ENCODE measurements at regions not wholly inside any gene's neighbourhood (a gene's known extent, or its start where the extent isn't known, plus 50 kb on each side); places are given as distances from the start of the nearest gene placed in this dataset.
"Not testable (repeated sequence)": the region's sequence is repeated elsewhere in the genome, so short reads cannot be mapped to it uniquely, and the experiment has no call there.

DNA sequence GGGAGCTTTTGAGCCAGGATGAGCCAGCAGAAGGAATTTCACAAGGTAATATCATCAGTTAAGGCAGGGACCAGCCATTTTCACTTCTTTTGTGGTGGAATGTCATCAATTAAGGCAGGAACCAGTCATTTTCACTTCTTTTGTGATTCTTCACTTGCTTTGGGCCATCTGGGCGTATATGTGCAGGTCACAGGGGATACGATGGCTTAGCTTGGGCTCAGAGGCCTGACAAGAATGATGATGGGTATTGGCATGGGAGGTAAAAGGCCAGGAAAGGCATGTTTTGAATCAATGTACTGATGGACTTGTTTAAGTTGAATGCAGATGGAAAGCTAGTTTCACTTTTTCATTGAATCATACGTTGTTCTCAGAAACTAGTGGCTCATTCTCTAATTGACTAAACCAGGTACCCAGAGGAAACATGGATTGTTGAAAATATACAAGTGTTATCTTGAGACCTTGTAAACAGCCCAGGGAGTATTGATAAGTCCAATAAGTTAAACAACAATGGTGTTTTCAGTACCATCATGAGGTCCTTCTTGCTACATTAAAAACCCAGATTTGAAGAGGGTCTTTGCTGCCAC, 1672.5 kb upstream of the DDX18 start:
- DNase-seq: no peak

DNA sequence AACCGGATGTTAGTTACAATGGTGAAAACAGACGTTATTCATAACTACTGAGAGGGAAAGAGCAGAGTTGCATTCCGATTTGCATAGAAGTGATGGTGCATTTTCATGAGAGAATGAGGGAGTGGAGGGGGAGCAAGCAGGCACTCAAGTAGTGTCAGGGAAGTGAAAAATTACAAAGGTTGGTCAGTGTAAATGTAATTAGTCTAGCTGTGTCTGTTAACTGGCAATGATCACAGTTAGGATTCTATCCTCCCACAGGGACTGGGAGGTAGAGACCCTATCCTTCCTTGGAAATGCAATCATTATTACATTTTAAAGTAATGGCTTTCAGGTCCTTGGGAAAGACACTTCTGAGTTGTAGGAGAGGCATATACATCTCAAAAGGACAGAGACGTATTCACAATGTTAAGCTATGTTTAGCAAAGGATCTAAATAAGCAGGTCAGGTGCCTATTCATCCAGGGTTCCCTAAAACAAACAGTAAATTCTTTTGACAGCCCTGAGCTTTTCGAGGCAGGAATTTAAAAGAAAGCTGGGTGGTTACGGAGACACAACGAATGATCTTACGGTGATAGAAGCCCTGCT, 1671.8 kb upstream of the DDX18 start:
- no peak for DNase-seq

DNA sequence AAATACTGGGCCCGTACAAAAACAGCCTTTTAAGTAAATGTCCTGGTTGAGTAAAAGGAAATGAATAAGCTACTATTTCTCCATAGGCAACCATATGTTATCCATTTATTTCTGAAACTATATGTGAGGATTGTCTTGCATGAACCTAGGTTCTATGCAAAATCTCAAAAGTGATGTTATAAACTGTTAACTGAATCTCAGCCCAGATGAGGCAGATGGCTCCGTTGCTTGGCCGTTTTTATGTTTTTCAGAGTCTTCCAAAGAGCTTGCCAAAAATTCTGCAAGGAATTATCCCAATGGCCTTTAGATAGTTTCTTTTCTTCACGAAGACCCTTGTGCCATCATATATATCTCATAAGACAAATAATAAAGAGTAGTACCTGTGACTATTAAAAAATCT, 1669.5 kb upstream of the DDX18 start:
- no peak for DNase-seq

- DNase-seq: no peak
These were observed 1666.1 kb upstream of the DDX18 start for GRCh38 chr2:116148361-116148760.

DNA sequence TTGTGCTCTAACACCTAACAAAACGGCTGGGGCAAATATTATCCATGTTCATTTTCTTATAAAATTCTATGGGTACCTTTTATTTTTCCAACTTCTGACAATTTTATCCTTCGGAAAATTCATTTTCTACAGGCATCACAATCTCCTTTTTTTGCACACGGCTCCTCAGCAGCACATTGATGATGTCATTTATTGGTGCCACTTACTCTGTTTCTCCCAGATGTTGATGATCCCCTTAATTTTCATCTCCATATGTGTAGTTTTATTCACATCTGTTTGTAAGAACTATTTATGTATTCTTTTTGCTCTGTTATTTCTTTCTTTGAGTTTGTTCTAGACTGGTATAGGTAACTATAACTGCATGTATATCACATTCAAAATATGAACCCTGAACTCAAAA, 1660.8 kb upstream of the DDX18 start:
- DNase-seq: no peak

- no peak for DNase-seq
These were observed 1653.8 kb upstream of the DDX18 start for GRCh38 chr2:116160657-116161056.

DNA sequence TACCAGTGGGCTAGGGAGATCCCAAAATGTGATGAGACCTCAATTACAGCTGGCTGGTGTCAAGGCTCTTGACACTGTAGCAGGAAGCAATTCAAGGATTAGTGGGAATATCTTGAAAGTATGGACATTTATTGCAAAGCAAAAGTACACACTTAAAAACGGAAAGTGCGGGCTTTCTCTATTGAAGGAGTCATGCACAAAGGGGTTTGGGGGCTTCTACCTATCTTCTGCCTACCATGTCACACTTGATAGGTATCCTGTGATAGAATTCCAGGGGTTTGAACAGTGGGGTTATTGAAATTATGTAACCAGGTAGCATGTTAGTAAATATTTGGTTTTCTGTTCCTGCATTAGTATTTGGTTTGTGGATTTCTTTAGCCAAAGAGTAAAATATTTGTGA, 1652.1 kb upstream of the DDX18 start:
- DNase-seq: no peak

- DNase-seq: no peak
These were observed 1647.4 kb upstream of the DDX18 start for GRCh38 chr2:116167107-116167506.

DNA sequence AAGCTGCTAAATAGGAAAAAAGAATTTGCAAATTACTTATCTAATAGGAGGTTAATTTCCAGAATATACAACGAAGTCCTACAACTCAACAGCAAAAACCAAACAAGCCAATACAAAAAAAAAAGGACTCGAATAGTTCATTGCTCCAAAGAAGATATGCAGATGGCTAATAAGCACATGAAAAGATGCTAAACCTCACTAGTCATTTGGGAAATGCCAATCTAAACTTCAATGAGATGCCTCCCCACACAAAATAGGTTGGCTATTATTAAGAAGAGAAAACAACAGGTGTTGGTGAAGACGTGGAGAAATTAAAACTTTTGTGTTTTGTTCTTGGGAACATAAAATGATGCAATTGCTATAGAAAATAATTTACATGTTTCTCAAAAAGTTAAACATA, 1634.4 kb upstream of the DDX18 start:
- no peak for DNase-seq

- DNase-seq: not testable (repeated sequence)
These were observed 1623.8 kb upstream of the DDX18 start for GRCh38 chr2:116190684-116191083.

GRCh38 chr2:116200086-116200485, 1614.4 kb upstream of the DDX18 start:
- DNase-seq: no peak

DNA sequence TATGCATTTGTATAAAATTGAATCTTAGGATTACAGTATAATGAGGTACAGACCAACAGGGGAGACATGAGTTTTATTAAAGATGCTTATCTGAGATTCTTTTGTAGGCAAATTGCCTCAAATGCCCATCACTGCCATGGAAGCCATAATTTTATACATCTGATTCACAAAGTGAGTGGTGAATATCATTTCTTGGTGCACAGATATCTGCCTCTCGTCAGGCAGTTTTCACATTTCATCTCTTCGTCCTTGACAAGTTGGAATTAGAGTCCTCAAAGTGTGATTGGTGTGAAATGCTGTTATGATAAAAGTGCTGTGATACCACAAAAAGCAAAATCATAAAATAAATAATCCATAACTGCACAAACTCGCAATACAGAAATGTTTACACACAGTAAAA, 1602.8 kb upstream of the DDX18 start:
- DNase-seq: no peak

DNA sequence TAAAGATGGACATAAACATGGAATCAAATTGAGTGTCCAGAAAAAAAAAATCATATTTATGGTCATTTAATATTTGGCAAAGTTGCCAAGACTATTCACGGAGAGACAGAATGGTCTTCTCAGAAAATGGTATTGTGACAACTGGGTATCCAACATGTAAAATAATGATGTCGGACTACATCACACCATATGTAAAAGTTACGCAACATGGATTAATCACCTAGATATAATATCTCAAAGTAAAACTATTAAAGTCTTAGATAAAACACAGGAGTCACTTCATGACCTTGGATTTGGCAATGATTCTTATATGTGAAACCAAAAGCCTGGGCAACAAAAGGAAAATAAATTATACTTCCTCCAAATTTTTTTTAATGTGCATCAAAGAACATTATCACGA, 1591.7 kb upstream of the DDX18 start:
- no peak for DNase-seq

GRCh38 chr2:116223912-116224311, 1590.6 kb upstream of the DDX18 start:
- no peak for DNase-seq

DNA sequence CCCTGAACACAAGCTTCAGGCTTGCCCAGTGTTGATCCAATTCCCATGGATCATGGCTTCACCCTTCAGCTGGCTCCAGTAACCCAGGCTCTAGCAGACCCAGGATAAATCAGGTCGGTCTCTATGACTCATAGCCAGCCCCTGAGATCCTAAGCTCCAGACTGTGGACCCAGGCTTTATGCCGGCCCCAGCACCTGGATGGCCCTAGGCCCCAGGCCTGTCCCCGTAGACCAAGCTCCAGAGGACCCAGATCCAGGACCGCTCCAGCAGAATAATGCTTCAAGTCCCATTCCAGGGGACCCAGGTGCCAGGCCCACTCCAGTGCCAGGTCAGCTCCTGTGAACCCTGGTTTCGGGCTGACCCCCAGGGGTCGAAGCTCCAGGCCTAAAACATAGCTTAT, 1589.9 kb upstream of the DDX18 start:
- no peak for DNase-seq

DNA sequence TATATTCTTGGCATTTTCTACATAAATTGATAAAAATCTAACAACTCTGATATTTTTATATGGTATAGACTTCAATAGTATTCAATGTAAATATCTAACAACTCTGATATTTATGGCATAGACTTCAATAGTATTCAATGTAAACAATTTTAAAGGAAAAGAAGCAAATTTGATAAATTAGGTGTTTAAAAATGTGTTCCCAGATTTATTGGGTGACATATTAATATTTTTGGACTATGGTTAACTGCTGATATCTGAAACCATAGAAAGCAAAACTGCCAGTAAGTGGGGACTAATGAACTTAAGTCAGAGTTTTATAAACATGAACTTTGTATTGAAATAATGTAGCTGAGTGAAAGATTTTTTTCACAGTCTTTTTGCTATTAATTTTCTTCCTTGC, 1576.0 kb upstream of the DDX18 start:
- DNase-seq: no peak

GRCh38 chr2:116250376-116250775, 1564.1 kb upstream of the DDX18 start:
- no peak for DNase-seq

DNA sequence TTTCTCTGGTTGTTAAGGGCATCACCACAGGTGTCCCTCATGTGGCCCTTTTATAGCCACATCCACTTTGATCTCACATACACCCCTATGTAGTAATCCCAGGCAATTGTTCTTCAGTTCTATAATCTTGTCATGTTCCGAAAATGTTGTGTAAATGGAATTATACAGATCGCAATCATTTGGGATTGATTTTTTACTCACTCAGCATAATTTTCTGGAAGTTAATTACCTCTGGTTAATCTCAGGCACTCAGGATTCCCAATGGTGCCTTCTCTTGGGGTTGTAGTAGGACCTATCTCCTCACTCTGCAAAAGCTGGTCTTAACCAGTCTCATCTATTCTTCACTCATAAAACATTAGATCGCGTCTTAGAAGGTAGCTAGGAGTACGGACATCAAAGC, 1549.6 kb upstream of the DDX18 start:
- no peak for DNase-seq

DNA sequence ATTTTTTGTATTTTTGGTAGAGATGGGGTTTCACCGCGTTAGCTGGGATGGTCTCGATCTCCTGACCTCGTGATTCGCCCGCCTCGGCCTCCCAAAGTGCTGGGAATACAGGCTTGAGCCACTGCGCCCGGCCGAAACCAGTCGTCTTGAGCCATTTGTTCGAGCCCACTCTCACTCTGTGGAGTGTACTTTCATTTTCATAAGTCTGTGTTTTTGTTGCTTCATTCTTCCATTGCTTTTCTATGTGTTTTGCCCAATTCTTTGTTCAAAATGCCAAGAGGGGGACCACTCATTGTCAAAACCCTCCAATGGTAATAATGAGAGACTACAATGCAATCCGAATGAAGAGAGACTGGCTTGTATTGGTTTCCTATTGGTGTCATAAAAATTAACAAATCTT, 1545.5 kb upstream of the DDX18 start:
- DNase-seq: no peak

GRCh38 chr2:116304328-116304727, 1510.2 kb upstream of the DDX18 start:
- no peak for DNase-seq

GRCh38 chr2:116317111-116317510, 1497.4 kb upstream of the DDX18 start:
- DNase-seq: no peak

GRCh38 chr2:116318551-116318950, 1495.9 kb upstream of the DDX18 start:
- DNase-seq: not testable (repeated sequence)

DNA sequence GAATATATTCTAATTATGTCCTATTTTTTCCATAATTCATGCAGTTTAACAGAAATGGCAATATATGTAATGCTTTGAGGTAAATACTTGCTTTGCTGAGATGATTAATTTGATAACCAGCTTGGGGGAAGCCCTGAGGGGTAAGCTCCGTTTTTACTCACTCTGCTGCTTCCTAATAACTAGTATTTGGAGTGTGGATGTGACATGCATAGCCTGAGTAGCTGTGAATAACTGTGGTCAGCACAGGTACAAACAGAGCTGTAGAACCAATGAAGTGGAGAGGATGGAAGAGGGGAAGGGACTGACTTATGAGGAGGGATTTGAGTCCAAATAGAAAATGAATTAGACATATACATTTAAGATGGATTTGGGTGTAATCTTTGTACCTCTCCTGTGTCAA, 1495.5 kb upstream of the DDX18 start:
- DNase-seq: no peak

DNA sequence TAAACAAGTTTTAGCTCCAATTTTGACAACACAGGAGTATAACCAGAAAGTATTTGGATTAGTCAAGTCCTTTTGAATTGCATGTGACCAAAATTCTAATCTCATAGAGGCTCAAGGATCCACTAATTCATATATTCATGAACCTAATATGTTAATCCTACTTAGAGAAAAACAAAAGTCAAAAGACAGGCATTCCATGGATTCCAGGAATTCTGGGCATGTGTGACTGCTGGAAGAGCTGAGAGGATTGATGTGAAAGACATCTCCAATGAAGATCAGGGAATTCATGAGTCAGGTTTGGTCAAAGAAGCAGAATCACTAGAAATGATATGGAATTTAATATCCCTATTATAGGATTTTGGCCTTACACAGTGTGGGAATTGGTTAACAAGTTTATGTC, 1494.6 kb upstream of the DDX18 start:
- DNase-seq: no peak

- no peak for DNase-seq
These were observed 1485.2 kb upstream of the DDX18 start for GRCh38 chr2:116329280-116329679.
